HepG2 (cell line): ENCODE measurements at regions not wholly inside any gene's neighbourhood (a gene's known extent, or its start where the extent isn't known, plus 50 kb on each side); places are given as distances from the start of the nearest gene placed in this dataset.

Source experiments
- SRSF4 ChIP-seq: fragments of 200-400 bp; formaldehyde crosslinking; IDR thresholded peaks from one replicate; pipeline ENCODE4 v1.6.1; 2018; ENCODE audit warnings: mild to moderate bottlenecking, low read depth, low read length, moderate library complexity; ENCODE audit not compliant: poor library complexity, severe bottlenecking
- ZNF124 ChIP-seq: sonication (generic); formaldehyde crosslinking; IDR thresholded peaks from 2 replicates; pipeline ENCODE4 v1.4.0; 2020; ENCODE audit warnings: missing genetic modification reagents
- TF ChIP-seq, protein P1 (sequence below): sonication (generic); formaldehyde crosslinking; IDR thresholded peaks from 2 replicates; pipeline ENCODE4 v1.5.1; 2020; ENCODE audit warnings: mild to moderate bottlenecking, missing genetic modification reagents, borderline replicate concordance
- TF ChIP-seq, protein P2 (sequence below): IDR thresholded peaks from 2 replicates; pipeline ENCODE4 v1.4.0; 2020; ENCODE audit warnings: mild to moderate bottlenecking, missing genetic modification reagents

DNA sequence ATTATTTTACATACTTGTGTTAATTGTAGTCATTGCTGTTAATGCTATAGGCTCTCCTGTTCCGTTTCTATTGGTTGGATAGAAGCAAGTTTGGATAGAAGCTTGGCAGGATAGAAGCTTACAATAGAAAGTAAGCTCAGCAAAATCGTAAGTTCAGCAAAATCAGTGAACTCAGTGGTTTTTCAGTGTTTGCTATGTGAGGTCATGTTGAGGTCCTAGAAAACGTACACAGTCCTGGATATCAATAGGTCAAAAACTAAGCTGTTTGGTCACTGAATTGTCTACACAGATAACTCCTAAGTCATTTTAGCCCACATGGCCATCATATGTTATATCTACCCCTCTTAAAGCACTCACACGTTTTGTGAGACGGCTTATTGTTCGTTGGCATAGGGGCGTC, 299.4 kb downstream of the MAN2A1 start (continued):
- TF ChIP-seq, protein P1, sequence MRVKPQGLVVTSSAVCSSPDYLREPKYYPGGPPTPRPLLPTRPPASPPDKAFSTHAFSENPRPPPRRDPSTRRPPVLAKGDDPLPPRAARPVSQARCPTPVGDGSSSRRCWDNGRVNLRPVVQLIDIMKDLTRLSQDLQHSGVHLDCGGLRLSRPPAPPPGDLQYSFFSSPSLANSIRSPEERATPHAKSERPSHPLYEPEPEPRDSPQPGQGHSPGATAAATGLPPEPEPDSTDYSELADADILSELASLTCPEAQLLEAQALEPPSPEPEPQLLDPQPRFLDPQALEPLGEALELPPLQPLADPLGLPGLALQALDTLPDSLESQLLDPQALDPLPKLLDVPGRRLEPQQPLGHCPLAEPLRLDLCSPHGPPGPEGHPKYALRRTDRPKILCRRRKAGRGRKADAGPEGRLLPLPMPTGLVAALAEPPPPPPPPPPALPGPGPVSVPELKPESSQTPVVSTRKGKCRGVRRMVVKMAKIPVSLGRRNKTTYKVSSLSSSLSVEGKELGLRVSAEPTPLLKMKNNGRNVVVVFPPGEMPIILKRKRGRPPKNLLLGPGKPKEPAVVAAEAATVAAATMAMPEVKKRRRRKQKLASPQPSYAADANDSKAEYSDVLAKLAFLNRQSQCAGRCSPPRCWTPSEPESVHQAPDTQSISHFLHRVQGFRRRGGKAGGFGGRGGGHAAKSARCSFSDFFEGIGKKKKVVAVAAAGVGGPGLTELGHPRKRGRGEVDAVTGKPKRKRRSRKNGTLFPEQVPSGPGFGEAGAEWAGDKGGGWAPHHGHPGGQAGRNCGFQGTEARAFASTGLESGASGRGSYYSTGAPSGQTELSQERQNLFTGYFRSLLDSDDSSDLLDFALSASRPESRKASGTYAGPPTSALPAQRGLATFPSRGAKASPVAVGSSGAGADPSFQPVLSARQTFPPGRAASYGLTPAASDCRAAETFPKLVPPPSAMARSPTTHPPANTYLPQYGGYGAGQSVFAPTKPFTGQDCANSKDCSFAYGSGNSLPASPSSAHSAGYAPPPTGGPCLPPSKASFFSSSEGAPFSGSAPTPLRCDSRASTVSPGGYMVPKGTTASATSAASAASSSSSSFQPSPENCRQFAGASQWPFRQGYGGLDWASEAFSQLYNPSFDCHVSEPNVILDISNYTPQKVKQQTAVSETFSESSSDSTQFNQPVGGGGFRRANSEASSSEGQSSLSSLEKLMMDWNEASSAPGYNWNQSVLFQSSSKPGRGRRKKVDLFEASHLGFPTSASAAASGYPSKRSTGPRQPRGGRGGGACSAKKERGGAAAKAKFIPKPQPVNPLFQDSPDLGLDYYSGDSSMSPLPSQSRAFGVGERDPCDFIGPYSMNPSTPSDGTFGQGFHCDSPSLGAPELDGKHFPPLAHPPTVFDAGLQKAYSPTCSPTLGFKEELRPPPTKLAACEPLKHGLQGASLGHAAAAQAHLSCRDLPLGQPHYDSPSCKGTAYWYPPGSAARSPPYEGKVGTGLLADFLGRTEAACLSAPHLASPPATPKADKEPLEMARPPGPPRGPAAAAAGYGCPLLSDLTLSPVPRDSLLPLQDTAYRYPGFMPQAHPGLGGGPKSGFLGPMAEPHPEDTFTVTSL (CRISPR knock-in tag): peak; percentile 85
- TF ChIP-seq, protein P2, sequence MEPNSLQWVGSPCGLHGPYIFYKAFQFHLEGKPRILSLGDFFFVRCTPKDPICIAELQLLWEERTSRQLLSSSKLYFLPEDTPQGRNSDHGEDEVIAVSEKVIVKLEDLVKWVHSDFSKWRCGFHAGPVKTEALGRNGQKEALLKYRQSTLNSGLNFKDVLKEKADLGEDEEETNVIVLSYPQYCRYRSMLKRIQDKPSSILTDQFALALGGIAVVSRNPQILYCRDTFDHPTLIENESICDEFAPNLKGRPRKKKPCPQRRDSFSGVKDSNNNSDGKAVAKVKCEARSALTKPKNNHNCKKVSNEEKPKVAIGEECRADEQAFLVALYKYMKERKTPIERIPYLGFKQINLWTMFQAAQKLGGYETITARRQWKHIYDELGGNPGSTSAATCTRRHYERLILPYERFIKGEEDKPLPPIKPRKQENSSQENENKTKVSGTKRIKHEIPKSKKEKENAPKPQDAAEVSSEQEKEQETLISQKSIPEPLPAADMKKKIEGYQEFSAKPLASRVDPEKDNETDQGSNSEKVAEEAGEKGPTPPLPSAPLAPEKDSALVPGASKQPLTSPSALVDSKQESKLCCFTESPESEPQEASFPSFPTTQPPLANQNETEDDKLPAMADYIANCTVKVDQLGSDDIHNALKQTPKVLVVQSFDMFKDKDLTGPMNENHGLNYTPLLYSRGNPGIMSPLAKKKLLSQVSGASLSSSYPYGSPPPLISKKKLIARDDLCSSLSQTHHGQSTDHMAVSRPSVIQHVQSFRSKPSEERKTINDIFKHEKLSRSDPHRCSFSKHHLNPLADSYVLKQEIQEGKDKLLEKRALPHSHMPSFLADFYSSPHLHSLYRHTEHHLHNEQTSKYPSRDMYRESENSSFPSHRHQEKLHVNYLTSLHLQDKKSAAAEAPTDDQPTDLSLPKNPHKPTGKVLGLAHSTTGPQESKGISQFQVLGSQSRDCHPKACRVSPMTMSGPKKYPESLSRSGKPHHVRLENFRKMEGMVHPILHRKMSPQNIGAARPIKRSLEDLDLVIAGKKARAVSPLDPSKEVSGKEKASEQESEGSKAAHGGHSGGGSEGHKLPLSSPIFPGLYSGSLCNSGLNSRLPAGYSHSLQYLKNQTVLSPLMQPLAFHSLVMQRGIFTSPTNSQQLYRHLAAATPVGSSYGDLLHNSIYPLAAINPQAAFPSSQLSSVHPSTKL: peak; percentile 88
- TF ChIP-seq ZNF124 (CRISPR knock-in tag) (0 out of 2 replicates have a peak, but pooled peaks have one; percentile 27), SRSF4 (no peak)
- TF ChIP-seq, all 625 proteins: peak for 83
